GM21786 (cell line): ENCODE measurements at regions not wholly inside any gene's neighbourhood (a gene's known extent, or its start where the extent isn't known, plus 50 kb on each side); places are given as distances from the start of the nearest gene placed in this dataset.
"Not testable (repeated sequence)": the region's sequence is repeated elsewhere in the genome, so short reads cannot be mapped to it uniquely, and the experiment has no call there.

Experiments
- ATAC-seq: cut with Tn5 transposase; IDR thresholded peaks from one replicate; pipeline ENCODE4 v1.9.1; 2021; ENCODE audit not compliant: unreplicated experiment

GRCh38 chr18:30639361-30639760, 403.2 kb downstream of the DSC3 start:
- no peak for ATAC-seq

- ATAC-seq, result no peak
These were observed 408.3 kb downstream of the DSC3 start for GRCh38 chr18:30634249-30634648.

- ATAC-seq, result no peak
These were observed 410.4 kb downstream of the DSC3 start for GRCh38 chr18:30632071-30632698.

- no peak for ATAC-seq
These were observed 416.6 kb downstream of the DSC3 start for GRCh38 chr18:30625961-30626360.

GRCh38 chr18:30623401-30624065, 419.0 kb downstream of the DSC3 start:
- no peak for ATAC-seq

GRCh38 chr18:30622635-30623034, 419.9 kb downstream of the DSC3 start:
- no peak for ATAC-seq

GRCh38 chr18:30622104-30622503, 420.4 kb downstream of the DSC3 start:
- no peak for ATAC-seq

GRCh38 chr18:30618567-30618966, 424.0 kb downstream of the DSC3 start:
- no peak for ATAC-seq

GRCh38 chr18:30616414-30616813, 426.1 kb downstream of the DSC3 start:
- no peak for ATAC-seq

- no peak for ATAC-seq
These were observed 429.1 kb downstream of the DSC3 start for GRCh38 chr18:30613467-30613801.

GRCh38 chr18:30601541-30601940, 441.0 kb downstream of the DSC3 start:
- no peak for ATAC-seq

- ATAC-seq, result no peak
These were observed 445.3 kb downstream of the DSC3 start for GRCh38 chr18:30597202-30597601.

GRCh38 chr18:30596635-30597034, 445.9 kb downstream of the DSC3 start:
- no peak for ATAC-seq

- ATAC-seq, result no peak
These were observed 446.6 kb downstream of the DSC3 start for GRCh38 chr18:30595942-30596341.

- not testable (repeated sequence) for ATAC-seq
These were observed 447.6 kb downstream of the DSC3 start for GRCh38 chr18:30594911-30595310.

- no peak for ATAC-seq
These were observed 451.1 kb downstream of the DSC3 start for GRCh38 chr18:30591462-30591861.

- no peak for ATAC-seq
These were observed 453.8 kb downstream of the DSC3 start for GRCh38 chr18:30588673-30589164.

- ATAC-seq, result no peak
These were observed 458.8 kb downstream of the DSC3 start for GRCh38 chr18:30583768-30584167.

GRCh38 chr18:30582078-30582477, 460.5 kb downstream of the DSC3 start:
- ATAC-seq, result no peak

GRCh38 chr18:30578707-30579106, 463.8 kb downstream of the DSC3 start:
- ATAC-seq, result no peak

GRCh38 chr18:30572214-30572613, 470.3 kb downstream of the DSC3 start:
- no peak for ATAC-seq

- no peak for ATAC-seq
These were observed 474.2 kb downstream of the DSC3 start for GRCh38 chr18:30568333-30568732.

GRCh38 chr18:30566877-30567276, 475.7 kb downstream of the DSC3 start:
- no peak for ATAC-seq
